Upper lobe of right lung (tissue), 1 donor: ENCODE measurements at regions not wholly inside any gene's neighbourhood (a gene's known extent, or its start where the extent isn't known, plus 50 kb on each side); places are given as distances from the start of the nearest gene placed in this dataset.

Experiments
- ATAC-seq: fragments of 200-7000 bp; cut with Tn5 transposase; one replicate; pipeline ENCODE4 v1.9.1; 2020; ENCODE audit warnings: mild to moderate bottlenecking, moderate library complexity
- DNase-seq: peaks from one replicate; pipeline ENCODE4 v3.0.0-alpha.2; 2020
- H3K27ac ChIP-seq: fragments of 200-600 bp; one replicate; pipeline ENCODE4 v1.8.0; 2022
- H3K27me3 ChIP-seq: fragments of 200-600 bp; one replicate; pipeline ENCODE4 v1.8.0; 2022; ENCODE audit warnings: mild to moderate bottlenecking
- H3K36me3 ChIP-seq: fragments of 200-600 bp; one replicate; pipeline ENCODE4 v1.8.0; 2022
- H3K4me1 ChIP-seq: fragments of 200-600 bp; one replicate; pipeline ENCODE4 v1.8.0; 2022
- H3K4me3 ChIP-seq: fragments of 200-600 bp; one replicate; pipeline ENCODE4 v1.8.0; 2022; ENCODE audit warnings: mild to moderate bottlenecking
- H3K9me3 ChIP-seq: fragments of 200-600 bp; one replicate; pipeline ENCODE4 v1.8.0; 2022
- CTCF ChIP-seq: fragments of 200-600 bp; IDR thresholded peaks from one replicate; pipeline ENCODE4 v1.8.0; 2022; ENCODE audit warnings: antibody characterized with exemption
- intact Hi-C: fragments of 100-400 bp; cut with DNase I; formaldehyde crosslinking; loops from one replicate; pipeline ENCODE4 v1.11.0; 2022
- donor health status: DM: no; HTN: yes; CAD: no; lungs with severe emphysema.

- ATAC-seq (no peak), DNase-seq (no peak)
- Histone ChIP-seq H3K27ac (no peak overlapping the region), H3K4me3 (no peak overlapping the region), H3K36me3 (no peaks in the 10 kb centered on the region), H3K9me3 (no peaks in the 10 kb centered on the region), H3K4me1 (no peaks in the 10 kb centered on the region), H3K27me3 (no peaks in the 10 kb centered on the region)
- no peak for TF ChIP-seq CTCF
- intact Hi-C loops: no loop called here
Observed at GRCh38 chr1:222370913-222371675, 176.8 kb downstream of the HHIPL2 start.

- TF ChIP-seq CTCF: no peak
- no peak overlapping the region for H3K27ac ChIP-seq
- no peak for ATAC-seq
Observed at GRCh38 chr1:222370081-222370912, 177.6 kb downstream of the HHIPL2 start.

GRCh38 chr1:222369148-222369547 is 178.8 kb downstream of the HHIPL2 start:
- DNase-seq (no peak), ATAC-seq (no peak)
- intact Hi-C loops: no loop called here
- H3K27me3 ChIP-seq: no peaks in the 10 kb centered on the region
- no peak overlapping the region for H3K4me3 ChIP-seq
- no peak for TF ChIP-seq CTCF
- H3K36me3 ChIP-seq: no peaks in the 10 kb centered on the region
- H3K4me1 ChIP-seq: no peaks in the 10 kb centered on the region
- no peaks in the 10 kb centered on the region for H3K9me3 ChIP-seq
- no peak overlapping the region for H3K27ac ChIP-seq

More at GRCh38 chr1:222370081-222370912, 177.6 kb downstream of the HHIPL2 start:
- Histone ChIP-seq H3K27me3 (no peaks in the 10 kb centered on the region), H3K4me3 (no peak overlapping the region), H3K9me3 (no peaks in the 10 kb centered on the region), H3K4me1 (no peaks in the 10 kb centered on the region), H3K36me3 (no peaks in the 10 kb centered on the region)
- intact Hi-C loops: no loop called here
- no peak for DNase-seq

- Histone ChIP-seq H3K9me3 (no peaks in the 10 kb centered on the region), H3K36me3 (no peaks in the 10 kb centered on the region), H3K27ac (no peak overlapping the region), H3K4me1 (no peaks in the 10 kb centered on the region), H3K4me3 (no peak overlapping the region), H3K27me3 (no peaks in the 10 kb centered on the region)
- DNase-seq: no peak
- intact Hi-C loops: no loop called here
- no peak for TF ChIP-seq CTCF
- no peak for ATAC-seq
Observed at GRCh38 chr1:222358100-222358499, 189.8 kb downstream of the HHIPL2 start.

GRCh38 chr1:222357252-222357651 is 190.7 kb downstream of the HHIPL2 start:
- no peak overlapping the region for H3K27ac ChIP-seq
- no peaks in the 10 kb centered on the region for H3K36me3 ChIP-seq
- H3K4me3 ChIP-seq: no peak overlapping the region
- intact Hi-C loops: no loop called here
- H3K4me1 ChIP-seq: no peaks in the 10 kb centered on the region
- TF ChIP-seq CTCF: no peak
- no peak for DNase-seq
- no peaks in the 10 kb centered on the region for H3K27me3 ChIP-seq
- H3K9me3 ChIP-seq: no peaks in the 10 kb centered on the region
- no peak for ATAC-seq
